ENCODE measurements at regions not wholly inside any gene's neighbourhood (a gene's known extent, or its start where the extent isn't known, plus 50 kb on each side); places are given as distances from the start of the nearest gene placed in this dataset.
"Not testable (repeated sequence)": the region's sequence is repeated elsewhere in the genome, so short reads cannot be mapped to it uniquely, and the experiment has no call there.

DNA sequence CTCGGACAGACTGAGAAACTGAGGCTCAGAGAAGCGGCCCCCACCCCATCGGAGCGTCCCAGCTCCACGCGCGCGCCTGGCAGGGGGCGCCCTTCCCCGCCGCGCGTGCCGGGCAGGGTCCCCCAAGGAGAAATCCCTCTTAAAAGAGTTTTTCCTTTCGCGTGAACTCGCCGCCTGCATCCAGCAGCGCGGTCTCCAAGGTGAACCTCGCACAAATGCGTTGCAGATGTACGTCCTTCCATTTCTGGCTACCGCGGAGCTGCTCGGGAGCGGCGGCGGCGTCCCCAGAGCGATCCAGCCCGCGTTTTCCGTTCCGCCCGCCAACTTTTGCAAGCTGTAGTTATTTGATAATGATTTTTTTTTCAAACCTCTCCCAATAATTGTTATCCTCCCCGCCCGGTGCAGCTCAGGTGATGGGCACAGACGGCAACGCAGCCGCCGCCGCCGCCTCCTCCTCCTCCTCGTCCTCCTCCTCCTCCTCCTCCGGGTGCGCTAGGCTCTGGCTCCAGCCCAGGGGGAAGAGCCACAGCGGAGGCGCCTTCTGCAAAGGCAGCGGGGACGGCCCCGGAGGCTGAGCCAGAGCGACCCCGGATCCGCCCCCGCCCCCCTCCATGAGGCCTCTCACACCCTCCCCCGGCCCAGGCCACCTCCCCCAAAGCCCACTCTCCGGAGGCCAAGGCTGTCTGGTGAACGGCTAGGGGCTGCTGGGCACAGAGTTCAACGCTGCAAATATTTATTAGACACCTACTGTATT is 74.0 kb upstream of the CUX1 start:
- DNase-seq (ENCODE audit: low read depth in 4 of 4, low spot score in 1 of 4): peak; percentile 12 to 42 (median 37)

DNA sequence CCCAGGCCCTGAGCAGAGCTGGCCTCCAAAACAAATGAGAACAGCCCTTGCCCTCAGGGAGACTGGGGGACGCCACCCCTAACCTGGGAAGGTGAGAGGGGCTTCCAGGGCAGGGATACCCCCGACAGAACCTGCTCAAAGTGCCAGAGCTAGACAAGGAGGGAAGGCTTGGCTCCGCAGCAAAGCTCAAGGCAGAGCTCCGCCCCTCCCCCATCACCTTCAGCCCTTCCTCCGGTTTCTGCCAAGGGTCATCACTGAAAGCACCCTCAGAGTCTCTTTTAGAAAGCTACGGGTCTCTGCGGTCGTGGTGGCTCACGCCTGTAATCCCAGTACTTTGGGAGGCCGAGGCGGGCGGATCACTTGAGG is 73.4 kb upstream of the CUX1 start:
- DNase-seq (ENCODE audit: low read depth in 4 of 4, low spot score in 1 of 4): no peak

DNA sequence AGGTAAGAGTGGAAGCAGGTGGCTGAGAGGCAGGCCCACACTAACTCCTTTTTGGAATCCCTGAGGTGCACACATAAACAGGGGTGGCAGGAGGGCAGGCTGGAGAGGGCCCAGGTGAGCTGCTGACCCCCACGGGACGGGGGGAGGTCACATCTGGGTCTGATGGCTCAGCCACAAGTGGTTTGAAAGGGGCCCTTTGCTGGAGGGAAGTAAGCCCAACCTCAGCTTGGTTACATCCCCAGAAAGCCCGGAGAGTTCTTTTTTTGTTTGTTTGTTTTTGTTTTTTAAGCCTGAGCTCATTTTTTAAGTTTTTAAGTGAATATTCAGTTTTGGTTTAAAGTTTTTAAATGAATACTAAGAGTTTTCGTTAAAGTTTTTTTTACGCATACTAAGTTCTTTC is 72.8 kb upstream of the CUX1 start:
- DNase-seq (ENCODE audit: low read depth in 4 of 4, low spot score in 1 of 4): no peak

DNA sequence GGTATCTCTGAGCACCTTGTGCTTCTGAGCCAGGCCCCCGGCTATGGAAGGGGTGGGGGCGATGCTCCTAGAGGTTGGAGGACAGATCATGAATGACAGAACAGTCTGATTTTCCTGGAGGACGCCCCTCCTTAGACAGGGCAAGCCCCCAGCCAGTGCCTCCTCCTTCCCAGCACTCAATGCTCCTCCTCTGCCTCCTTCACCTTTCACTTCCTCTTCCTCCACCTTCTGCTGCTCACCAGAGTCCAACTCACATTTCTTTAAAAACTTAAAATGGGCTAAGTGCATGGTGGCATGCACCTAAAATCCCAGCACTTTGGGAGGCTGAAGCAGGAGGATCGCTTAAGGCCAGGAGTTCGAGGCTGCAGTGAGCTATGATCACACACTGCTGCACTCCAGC is 71.1 kb upstream of the CUX1 start:
- DNase-seq (ENCODE audit: low read depth in 4 of 4, low spot score in 1 of 4): no peak

DNA sequence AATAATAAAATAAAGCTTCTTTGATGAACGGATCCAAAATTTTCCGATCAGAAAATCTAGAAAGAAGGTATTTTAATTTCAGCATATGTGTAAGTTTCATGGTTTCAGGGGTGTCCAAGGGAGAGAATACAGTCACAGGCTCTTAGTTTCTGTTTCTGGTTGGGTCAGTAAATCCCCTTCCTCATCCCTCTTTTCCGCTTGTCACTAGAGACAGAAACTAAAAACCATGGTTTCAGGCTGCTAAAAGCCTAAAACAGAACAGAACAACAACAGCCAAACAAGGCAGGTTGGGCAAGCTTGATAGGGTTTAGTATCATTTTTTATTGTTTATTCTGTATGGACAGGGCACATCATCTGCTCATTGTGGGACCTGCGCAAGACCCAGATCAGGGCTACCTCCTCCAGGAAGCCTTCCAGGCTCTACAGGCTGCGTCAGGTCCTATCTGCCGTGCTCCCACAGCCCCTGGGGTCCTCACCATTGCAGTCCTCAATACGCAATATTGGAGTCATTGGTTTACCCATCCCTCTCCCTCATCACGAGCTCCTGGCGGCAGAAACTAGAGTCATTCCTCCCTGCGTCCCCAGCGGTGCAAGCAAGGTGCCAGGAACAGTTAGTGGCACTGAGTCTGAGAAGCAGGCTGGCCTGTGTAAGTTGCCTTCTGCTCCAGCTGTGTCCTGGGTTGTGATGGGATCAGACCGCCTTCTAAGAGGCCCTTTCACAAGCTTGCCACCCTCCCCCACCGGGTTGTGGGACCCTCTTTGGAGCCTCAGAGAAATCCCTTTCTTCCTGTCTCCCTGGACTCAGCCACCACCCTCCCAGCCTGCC is 70.2 kb upstream of the CUX1 start:
- no peak for DNase-seq (ENCODE audit: low read depth in 4 of 4, low spot score in 1 of 4)

DNA sequence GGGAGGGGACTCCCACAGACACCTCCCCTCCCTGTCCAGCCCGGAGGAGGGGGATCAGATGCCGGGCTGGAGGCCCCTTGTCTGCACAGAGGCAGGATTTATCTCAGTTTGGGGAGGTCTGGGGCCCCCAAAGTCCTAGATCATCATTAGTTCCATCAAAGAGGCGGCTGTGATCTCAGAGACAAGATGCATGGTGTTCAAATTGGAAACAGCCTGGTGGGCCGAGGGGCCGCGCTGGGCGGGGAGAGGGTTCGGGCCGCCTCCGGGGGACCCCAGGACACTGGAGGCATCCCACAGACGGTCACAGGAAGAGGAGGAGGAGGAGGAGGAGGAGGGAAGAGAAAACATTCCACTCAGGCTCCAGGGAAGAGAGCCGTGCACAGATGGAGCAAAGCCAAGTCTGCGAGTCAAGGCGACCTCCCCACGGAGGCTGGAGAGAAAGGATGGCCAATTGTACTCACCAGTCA is 69.5 kb upstream of the CUX1 start:
- DNase-seq (ENCODE audit: low read depth in 4 of 4, low spot score in 1 of 4): no peak

DNA sequence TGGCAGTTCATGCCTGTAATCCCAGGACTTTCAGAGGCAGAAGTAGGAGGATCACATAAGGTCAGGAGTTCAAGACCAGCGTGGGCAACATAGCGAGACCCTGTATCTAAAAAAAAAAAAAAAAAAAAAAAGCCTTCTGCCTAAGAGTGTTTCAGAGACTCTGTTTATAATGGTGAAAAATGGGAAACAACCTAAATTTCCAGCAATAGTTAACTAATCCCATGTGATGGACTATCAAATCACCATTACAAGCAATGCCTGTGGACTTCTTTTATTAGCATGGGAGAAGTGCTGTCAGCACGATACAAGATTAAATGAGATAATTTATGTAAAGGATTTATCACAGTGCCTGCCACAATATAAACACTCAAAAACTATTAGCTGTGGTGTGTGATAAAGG is 67.5 kb upstream of the CUX1 start:
- DNase-seq (ENCODE audit: low read depth in 4 of 4, low spot score in 1 of 4): no peak

DNA sequence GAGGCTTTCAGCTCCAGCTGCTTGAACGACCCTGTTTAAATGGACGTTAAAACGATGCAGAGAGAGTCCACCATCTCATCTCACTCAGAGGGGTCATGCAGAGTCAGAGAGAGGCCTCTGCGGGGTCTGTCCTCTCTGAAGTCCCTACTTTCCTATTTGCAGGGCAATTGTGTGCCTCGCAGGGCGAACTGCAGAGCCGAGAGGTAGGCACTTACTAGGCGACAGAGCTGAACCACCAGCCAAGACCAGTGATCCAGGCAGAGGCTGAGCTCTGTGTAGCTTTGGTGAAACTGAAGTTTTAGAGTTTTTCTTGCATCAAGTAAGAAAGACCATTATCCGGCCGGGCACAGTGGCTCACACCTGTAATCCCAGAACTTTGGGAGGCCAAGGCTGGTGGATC is 64.1 kb upstream of the CUX1 start:
- DNase-seq (ENCODE audit: low read depth in 4 of 4, low spot score in 1 of 4): no peak

DNA sequence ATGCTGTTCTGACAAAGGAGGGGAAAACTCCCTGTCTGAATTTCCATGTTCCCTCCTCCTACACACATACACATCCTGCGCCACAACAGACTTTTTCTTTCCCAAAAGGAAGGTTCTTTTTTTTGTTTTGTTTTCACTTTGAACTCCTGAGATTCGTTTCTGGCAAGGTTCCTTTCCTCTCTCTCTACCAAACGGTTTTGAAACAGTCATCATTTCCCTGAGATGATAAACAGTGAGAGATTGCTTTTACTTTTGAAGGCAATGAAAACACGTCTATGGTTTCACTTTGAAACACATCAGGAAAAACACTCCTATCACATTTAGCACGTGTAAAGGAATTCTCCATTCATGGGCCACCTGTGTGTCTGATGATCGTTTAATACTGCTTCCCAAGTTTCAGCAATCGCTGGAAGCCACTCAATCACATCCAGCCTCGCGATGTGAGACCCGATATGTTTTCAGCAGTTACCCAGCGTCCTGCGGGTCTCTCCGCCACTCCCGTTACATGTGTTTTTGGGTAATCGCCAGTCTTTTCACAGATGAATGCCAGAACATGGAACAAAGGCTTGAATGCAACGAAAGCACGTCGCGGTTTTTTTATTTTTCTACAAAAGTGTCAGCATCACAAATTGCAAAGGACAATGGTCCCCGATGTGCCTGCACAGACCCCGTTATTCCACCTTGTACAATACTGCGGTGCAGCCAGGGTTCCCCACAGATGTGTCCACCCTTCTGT is 62.8 kb upstream of the CUX1 start:
- DNase-seq (ENCODE audit: low read depth in 4 of 4, low spot score in 1 of 4): no peak

DNA sequence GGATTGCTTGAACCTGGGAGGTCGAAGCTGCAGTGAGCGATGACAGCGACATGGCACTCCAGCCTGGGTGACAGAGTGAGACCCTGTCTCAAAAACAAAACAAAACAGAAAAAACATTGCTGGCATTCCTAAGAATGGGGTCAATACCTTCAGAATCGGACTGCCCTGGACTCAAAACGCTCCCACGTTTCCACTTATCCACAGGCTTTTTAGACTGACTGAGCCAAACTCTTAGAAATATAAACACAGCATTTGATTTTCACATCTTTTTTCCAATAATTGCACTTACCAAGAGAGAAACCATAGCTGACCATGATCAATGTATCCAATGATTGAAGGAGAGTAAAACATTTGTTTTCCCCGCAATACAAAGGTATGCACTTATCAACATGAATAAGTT is 59.5 kb upstream of the CUX1 start:
- no peak for DNase-seq (ENCODE audit: low read depth in 4 of 4, low spot score in 1 of 4)

DNA sequence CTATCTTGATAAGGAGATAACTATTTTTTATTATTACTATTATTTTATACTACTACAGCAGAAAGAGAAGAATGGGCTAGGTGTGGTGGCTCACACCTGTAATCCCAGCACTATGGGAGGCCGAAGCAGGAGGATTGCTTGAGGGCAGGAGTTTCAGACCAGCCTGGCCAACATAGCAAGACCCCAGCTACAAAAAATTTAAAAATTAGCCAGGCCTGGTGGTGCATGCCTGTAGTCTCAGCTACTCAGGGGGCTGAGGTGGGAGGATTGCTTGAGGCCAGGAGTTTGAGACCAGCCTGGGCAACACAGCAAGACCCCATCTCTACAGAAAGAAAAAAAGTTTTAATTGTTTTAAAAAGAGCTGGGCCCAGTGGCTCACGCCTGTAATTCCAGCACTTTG is 58.9 kb upstream of the CUX1 start:
- not testable (repeated sequence) for DNase-seq (ENCODE audit: low read depth in 4 of 4, low spot score in 1 of 4)

DNA sequence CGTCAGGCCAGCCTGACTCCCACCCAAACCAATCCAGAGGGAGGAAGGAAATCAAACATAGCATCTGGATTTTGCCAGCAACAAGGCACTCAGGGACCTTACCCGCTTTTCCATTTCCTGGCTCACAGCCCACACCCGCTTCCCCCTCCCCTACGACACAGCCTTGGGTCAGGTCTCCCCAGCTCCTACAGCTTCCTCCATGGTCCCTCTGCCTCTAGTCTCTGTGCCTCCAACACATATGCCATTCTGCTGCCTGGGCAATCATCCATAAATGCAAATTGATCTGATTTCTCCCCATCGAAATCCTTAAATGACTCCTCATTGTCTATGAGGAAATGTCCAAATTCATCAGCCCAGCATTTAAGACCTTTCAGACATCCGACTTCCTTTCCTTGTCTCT is 53.2 kb upstream of the CUX1 start:
- DNase-seq (ENCODE audit: low read depth in 4 of 4, low spot score in 1 of 4): no peak

DNA sequence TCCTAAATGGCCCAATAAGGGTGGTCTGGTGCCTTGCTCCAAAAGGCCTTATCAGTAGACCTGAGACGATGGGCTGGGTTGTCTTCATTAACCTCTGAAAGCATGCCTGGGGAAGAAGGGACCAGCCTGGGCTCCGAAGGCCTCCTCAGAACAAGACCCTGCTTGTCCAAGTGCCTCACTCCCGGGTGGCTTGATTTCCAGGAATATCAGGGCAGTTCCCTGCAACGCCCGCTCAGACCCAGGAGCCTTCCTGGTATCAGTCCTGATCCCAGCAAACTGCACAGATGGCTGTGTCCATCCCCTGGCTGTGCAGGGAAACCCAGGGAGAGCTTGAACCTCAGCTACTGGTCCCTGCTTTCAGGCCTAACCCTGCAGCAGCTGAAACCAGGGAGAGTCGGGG is 49.9 kb upstream of the CUX1 start:
- no peak for DNase-seq (ENCODE audit: low read depth in 4 of 4, low spot score in 1 of 4)

All from stimulated activated CD4-positive, alpha-beta T cell treated with anti-CD3 and anti-CD28 coated beads, Interleukin-1b, Interleukin-23, amount 100 ng/mL, for 24 hours (primary cell).